C4-2B (cell line): ENCODE measurements at regions not wholly inside any gene's neighbourhood (a gene's known extent, or its start where the extent isn't known, plus 50 kb on each side); places are given as distances from the start of the nearest gene placed in this dataset.

Source experiments
- ZFX ChIP-seq: fragments of 450-650 bp; IDR thresholded peaks from 2 replicates; pipeline ENCODE4 v1.6.1; 2017
- TF ChIP-seq, protein P1 (sequence below): fragments of 450-650 bp; conservative IDR thresholded peaks from 2 replicates; pipeline ENCODE4 v1.5.1; 2017; ENCODE audit warnings: mild to moderate bottlenecking

DNA sequence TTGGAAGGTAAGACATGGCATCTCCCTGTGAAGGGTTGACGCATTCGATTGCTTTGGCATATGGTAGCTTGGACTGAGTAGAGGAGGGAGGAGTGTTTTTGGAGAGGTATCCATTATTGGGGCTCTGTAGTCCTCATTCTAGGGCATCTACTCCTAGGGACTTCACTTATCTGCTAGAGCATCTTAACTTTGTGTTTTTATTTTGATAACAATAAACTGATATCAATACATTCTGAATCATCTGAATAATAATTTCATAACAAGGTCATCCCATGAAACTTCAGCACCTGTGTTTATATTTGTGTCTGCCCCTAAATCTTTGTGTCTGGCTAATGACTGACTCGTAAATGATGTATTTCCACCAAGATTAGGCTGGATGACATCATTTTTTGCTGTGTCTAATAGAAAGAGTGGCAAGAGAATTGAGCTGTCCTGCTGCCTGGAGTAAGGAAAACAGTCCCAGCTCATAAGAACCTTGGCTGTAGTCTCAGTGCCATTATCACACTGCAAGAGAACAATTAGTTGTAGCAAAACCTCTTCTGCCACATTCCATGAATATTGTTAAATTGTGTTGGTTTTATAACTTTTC is 288.5 kb downstream of the PRL start:
- TF ChIP-seq, protein P1, sequence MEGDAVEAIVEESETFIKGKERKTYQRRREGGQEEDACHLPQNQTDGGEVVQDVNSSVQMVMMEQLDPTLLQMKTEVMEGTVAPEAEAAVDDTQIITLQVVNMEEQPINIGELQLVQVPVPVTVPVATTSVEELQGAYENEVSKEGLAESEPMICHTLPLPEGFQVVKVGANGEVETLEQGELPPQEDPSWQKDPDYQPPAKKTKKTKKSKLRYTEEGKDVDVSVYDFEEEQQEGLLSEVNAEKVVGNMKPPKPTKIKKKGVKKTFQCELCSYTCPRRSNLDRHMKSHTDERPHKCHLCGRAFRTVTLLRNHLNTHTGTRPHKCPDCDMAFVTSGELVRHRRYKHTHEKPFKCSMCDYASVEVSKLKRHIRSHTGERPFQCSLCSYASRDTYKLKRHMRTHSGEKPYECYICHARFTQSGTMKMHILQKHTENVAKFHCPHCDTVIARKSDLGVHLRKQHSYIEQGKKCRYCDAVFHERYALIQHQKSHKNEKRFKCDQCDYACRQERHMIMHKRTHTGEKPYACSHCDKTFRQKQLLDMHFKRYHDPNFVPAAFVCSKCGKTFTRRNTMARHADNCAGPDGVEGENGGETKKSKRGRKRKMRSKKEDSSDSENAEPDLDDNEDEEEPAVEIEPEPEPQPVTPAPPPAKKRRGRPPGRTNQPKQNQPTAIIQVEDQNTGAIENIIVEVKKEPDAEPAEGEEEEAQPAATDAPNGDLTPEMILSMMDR, result no peak
- TF ChIP-seq ZFX, result no peak
